GM13977 (cell line): ENCODE measurements at regions not wholly inside any gene's neighbourhood (a gene's known extent, or its start where the extent isn't known, plus 50 kb on each side); places are given as distances from the start of the nearest gene placed in this dataset.

Experiments used
- DNase-seq: peaks from one replicate; pipeline ENCODE4 v3.0.0; 2012; ENCODE audit warnings: low spot score
- CTCF ChIP-seq: IDR thresholded peaks from 2 replicates; pipeline ENCODE4 v1.5.1; 2012; ENCODE audit warnings: mild to moderate bottlenecking, control low read depth; ENCODE audit not compliant: insufficient read depth; ENCODE audit errors: extremely low read depth, missing control alignments
- in situ Hi-C: fragments of 300-500 bp; cut with MboI; formaldehyde crosslinking; loops from one replicate; pipeline ENCODE4 v1.12.0; 2022; ENCODE audit warnings: low sequenced_read_pairs, low pct_unique_long_range_greater_than_20kb, mixed read lengths, inconsistent platforms; ENCODE audit not compliant: unreplicated experiment

- no peak for DNase-seq
- in situ Hi-C loops = no loop called here
- no peak for TF ChIP-seq CTCF
These were observed 894.9 kb upstream of the CDH2 start for GRCh38 chr18:29071869-29072268.

- in situ Hi-C loops = no loop called here
- no peak for DNase-seq
- TF ChIP-seq CTCF = no peak
These were observed 886.4 kb upstream of the CDH2 start for GRCh38 chr18:29063346-29063745.

GRCh38 chr18:29062921-29063320, 886.0 kb upstream of the CDH2 start:
- no peak for TF ChIP-seq CTCF
- in situ Hi-C loops = no loop called here

GRCh38 chr18:29060349-29060748, 883.4 kb upstream of the CDH2 start:
- DNase-seq = no peak
- in situ Hi-C loops = no loop called here
- TF ChIP-seq CTCF = no peak

More at GRCh38 chr18:29062921-29063320, 886.0 kb upstream of the CDH2 start:
- DNase-seq = no peak

GRCh38 chr18:29057703-29058102, 880.8 kb upstream of the CDH2 start:
- in situ Hi-C loops = no loop called here
- no peak for TF ChIP-seq CTCF
- DNase-seq = no peak

- no peak for DNase-seq
- TF ChIP-seq CTCF = no peak
- in situ Hi-C loops = no loop called here
These were observed 879.9 kb upstream of the CDH2 start for GRCh38 chr18:29056800-29057199.

- DNase-seq = no peak
- in situ Hi-C loops = no loop called here
- no peak for TF ChIP-seq CTCF
These were observed 865.0 kb upstream of the CDH2 start for GRCh38 chr18:29041976-29042375.
